ENCODE measurements at regions not wholly inside any gene's neighbourhood (a gene's known extent, or its start where the extent isn't known, plus 50 kb on each side); places are given as distances from the start of the nearest gene placed in this dataset.

DNA sequence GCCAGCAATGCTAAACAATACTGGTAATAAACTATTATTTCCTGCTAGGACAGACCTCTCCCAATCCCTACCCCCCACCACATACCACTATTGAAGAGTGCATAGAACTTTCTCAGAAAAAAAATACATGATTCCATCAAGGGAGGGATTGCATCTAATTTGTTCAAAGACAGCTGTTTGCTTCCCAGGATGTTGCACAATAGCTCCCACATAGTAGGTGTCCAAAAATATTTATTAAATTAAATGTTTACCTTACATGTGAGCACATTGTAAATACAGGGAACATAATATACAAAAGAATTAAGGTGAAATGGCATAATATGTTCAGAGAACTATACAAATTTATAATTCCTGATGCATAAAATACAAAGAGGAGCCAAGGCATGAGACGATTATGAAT lies 1111.8 kb upstream of the LCORL start:
- intact Hi-C loops (cut with DNase I) = no loop called here
- no peak for DNase-seq (ENCODE audit: missing footprints)
- no peak for ATAC-seq

DNA sequence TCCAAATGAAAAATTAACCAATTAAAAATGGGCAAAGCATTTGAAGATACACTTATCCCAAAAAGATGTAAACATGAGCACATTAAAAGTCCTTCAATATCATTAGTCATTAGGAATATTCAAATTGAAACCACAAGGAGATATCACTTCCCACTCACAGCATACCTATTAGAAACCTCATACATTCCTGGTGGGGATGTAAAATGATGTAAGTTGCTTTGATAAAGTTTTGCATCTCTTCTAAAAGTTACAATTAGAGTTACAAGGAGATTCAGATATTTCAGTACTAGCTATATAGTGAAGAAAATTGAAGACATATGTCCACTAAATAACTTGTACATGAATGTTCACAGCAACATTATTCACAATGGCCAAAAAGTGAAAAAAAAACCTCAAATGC lies 1109.3 kb upstream of the LCORL start:
- ATAC-seq (no peak), DNase-seq (ENCODE audit: missing footprints) (no peak)
- intact Hi-C loops (cut with DNase I) = no loop called here

DNA sequence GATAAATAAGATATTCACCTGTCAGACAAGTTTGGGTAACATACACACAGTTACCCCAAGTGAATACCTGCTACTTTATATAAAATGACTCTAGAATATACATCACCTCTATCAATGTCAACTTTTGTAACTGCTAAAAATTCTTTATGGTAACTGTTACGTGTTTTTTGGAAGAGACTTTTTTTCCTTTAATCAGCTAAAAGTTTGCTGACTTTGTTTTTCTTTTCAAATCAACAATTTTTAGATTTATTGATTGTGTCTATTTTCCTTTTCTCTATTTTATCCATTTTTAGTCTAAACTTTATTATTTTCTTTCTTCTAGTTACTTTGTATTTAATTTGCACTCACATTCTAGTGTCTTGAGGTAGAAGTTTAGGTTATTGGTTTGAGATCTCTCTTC lies 1106.6 kb upstream of the LCORL start:
- no peak for ATAC-seq
- DNase-seq (ENCODE audit: missing footprints) = no peak
- intact Hi-C loops (cut with DNase I) = no loop called here

DNA sequence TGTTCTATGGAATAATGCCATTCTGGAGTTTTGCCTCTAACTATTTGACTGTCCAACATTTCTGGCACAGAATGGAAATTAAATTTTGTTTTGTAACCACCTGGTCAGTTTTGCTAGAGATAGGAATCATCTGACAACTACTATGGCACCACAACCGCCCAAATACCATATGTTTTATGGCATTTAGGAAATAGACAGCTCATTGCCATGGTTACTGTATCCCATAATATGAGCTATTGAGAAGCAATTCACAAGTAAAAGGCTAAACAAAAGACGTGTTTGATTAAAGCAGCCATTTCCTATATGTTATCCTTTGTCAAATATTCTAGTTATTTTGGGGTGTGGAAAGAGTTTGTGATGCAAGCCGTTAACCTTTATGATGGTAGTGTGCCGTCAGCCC lies 1105.3 kb upstream of the LCORL start:
- ATAC-seq = no peak
- no peak for DNase-seq (ENCODE audit: missing footprints)
- intact Hi-C loops (cut with DNase I) = no loop called here

DNA sequence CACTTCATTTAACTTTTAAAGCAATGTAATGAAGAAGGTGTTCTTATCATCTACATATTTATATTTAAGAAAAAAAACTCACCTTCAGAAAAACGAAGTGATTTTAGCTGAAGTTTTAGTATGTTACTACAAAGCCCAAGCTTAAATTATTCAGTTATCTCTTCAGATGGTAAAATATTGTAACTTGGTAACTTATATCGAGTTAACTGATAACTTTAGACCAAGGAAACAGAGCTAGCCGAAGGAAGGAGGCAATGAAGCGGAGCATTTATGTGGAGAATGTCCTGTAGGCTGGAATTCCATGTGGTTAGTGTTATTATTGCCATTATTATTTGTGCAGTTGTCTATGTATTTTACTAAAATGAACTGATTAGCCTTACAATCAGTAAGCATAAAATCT lies 1102.1 kb upstream of the LCORL start:
- ATAC-seq (no peak), DNase-seq (ENCODE audit: missing footprints) (no peak)
- intact Hi-C loops (cut with DNase I) = no loop called here

DNA sequence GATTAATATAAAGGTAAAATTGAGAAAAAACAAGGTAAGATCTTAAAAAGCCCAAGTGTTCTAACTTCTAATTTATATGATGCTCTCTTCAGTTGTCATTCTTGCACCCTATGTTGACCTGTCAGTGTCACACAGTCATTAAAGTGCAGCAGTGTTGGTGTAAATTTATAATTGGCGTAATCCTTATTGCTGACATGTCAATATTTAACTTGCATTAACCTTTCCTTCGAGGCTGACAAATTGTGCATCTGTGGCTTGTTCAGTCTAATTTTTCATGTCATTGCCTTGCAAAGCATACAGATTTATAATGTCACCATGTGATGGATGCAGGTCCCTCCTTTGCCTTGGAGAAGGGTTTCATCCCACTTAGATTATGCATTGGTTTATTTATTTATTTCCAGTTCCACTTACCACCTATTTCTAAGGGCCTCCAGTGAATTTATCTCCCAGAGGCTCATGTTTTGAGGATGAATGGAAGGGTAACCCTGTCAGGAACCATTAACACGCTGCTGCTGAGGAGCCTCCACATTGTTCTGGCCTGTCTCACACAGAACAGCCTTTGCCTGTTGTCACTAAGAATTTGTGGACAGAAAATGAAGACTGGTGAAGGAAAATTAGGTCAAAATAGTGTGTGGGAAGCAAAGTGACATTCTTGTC lies 1098.5 kb upstream of the LCORL start:
- no peak for ATAC-seq
- no peak for DNase-seq (ENCODE audit: missing footprints)
- intact Hi-C loops (cut with DNase I) = no loop called here

DNA sequence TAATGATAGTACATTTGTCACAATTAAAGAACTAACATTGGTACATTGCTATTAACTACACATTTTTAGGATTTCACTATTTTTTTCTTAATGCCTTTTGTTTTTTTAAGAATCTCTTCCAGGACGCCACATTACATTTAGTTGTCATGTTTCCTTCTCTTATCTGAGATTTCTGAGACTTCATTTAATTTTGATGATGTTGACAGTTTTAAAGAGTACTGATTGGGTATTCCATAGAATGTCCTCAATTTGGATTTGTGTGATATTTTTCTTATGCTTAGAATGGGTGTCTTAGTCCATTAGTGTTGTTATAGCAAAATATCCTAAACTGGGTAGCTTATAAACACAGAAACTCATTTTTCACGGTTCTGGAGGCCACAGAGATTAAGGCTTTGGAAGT lies 1095.5 kb upstream of the LCORL start:
- intact Hi-C loops (cut with DNase I) = no loop called here
- ATAC-seq (no peak), DNase-seq (ENCODE audit: missing footprints) (no peak)

DNA sequence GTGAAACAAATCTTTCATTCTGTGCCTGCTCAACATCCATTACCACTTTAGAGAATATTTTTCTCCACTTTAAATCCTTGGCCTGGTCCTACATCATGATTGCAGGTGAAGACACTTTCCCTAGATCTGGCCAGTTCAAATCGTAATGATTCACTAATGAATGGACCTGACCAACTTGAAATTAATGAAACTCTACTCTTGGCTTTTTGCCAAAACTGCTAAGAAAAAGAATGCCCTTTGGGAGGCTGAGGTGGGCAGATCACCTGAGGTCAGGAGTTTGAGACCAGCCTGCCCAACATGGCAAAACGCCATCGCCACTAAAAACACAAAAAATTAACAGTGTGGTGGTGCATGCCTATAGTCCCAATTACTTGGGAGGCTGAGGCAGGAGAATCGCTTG lies 1082.6 kb upstream of the LCORL start:
- ATAC-seq (no peak), DNase-seq (ENCODE audit: missing footprints) (no peak)
- intact Hi-C loops (cut with DNase I) = no loop called here

DNA sequence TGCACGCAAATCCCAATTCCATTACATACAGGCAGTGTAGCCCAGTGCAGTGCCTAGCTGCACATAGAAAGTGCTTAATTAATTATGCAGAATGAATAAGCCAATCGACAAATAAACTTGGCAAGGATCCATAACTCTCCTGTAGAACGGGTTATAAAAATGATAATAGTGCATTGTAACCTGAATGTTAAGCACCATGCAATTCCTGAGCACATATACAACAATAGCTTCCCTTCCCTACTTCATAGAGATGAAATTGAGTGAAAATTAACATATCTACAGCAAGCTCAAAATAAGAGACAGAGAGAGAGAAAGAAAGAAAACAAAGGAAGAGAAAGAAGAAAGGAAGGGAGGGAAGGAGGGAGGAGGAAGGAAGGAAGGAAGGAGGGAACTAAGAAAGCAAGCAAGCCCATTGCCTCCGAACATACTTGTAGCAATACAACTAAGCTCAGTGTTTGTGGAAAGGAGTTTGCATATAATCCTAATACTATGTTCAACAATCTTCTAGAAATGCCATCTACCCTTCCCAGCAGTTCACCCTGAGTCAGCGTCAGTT lies 1074.0 kb upstream of the LCORL start:
- DNase-seq (ENCODE audit: missing footprints) (no peak), ATAC-seq (no peak)
- intact Hi-C loops (cut with DNase I) = no loop called here

DNA sequence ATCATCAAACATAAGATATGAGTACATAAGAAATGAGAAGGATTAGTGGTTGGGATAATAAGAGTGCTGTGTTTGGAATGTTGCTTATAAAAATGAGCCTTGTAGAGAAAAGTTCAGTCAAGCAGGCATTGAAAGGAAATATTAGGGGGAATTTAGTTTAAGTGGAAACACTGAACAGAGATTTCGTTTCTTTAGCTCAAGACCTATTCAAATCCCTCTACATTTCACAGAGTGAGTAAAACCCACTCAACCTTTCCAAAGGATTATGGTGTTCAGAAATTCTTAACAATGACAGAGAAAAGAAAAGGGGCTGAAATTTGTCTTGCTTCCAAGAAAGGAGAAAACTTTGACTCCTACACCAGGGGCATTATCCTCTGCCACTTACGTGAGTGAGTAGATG lies 1072.4 kb upstream of the LCORL start:
- DNase-seq (ENCODE audit: missing footprints) (no peak), ATAC-seq (no peak)
- intact Hi-C loops (cut with DNase I) = no loop called here

DNA sequence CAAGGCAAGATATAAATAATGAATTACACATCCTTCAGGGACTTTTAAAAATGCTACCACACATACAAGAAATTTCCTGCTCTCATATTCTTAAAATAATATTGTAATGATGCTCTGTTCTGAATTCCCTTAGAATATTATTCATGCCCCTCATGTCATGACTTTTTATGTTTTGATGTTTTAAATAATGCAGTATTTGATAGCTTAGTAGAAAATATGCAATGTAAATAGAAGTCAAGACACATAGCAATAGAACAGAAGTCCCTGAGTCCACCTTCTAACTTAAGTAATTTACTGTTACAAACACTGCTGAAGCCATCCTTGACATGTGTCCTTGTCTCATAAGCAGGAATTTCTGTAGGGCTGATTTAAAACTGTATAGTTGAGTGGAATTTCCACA lies 1071.2 kb upstream of the LCORL start:
- no peak for DNase-seq (ENCODE audit: missing footprints)
- intact Hi-C loops (cut with DNase I) = no loop called here
- no peak for ATAC-seq

DNA sequence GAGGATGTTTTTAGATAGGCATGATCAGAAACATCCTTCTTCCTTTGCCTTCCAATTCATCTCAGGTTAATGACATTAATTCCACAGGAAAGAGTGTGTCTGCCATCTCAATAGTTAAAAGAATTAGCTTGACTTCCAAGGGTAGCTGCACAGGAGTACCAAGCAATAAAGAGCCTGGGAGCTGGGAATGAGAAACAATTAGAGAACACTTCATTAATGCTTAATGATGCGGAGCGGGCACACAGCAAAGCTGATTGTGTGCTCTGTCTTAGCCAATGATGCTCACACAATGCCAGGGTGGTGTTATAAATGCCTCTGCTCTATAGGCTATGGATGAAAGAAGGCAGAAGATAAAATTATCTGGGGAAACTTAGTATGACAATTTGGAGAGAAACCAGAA lies 1052.5 kb upstream of the LCORL start:
- no peak for ATAC-seq
- intact Hi-C loops (cut with DNase I) = no loop called here
- DNase-seq (ENCODE audit: missing footprints) = no peak

DNA sequence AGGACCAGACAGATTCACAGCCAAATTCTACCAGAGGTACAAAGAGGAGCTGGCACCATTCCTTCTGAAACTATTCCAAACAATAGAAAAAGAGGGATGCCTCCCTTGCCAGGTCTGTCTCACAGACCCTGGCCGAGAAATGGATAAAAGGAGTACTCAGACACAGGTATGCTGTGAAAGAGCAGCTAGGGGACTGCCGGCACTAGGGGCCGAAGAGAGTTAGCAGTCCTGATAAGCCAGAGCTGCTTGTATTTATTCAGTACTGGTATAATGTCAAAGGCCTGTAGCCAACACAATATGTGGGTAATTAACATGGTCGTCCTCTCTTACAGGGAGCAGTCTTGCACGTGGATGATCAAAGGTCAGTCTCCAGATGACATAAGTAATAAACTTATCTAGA lies 1042.1 kb upstream of the LCORL start:
- intact Hi-C loops (cut with DNase I) = no loop called here
- ATAC-seq (no peak), DNase-seq (ENCODE audit: missing footprints) (no peak)

DNA sequence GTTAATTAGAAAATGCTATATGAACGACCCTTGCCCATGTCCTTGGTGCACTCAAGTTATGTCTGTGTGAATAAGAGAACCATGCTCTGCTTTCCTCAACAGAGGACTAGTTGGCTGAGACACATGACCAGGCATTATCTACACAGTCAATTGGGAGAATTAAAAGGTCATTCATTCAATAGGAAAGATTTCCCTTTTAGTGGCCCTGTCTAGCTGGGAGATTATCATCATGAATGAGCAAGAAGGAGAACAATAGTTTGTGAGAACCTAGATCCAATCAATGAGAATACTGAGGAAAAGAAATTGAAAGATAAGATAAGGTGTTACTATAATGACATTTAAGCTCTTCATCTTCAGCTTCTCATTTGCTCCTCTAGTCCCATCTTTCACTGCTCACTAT lies 1033.4 kb upstream of the LCORL start:
- no peak for ATAC-seq
- DNase-seq (ENCODE audit: missing footprints) = no peak
- intact Hi-C loops (cut with DNase I) = no loop called here

DNA sequence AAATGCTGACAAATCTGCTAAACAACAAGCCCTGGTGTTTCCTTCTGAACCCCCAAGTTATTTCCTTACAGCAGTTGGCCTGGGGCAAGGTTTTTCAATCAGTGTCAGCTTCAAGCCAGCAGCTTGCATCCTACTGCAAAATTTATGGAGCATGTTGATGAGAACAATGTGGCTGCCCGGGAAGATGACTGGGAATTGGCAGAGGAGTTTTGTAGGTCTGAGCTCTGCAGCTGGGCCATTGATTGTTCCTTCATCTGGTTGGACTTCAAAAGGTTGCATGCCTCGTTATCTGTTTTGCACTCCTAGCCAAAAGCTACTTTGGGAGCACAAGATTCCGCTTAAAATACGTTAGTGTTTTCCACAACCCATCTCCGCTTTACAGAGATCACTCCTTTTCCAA lies 1030.3 kb upstream of the LCORL start:
- intact Hi-C loops (cut with DNase I) = no loop called here
- ATAC-seq = no peak
- DNase-seq (ENCODE audit: missing footprints) = no peak

DNA sequence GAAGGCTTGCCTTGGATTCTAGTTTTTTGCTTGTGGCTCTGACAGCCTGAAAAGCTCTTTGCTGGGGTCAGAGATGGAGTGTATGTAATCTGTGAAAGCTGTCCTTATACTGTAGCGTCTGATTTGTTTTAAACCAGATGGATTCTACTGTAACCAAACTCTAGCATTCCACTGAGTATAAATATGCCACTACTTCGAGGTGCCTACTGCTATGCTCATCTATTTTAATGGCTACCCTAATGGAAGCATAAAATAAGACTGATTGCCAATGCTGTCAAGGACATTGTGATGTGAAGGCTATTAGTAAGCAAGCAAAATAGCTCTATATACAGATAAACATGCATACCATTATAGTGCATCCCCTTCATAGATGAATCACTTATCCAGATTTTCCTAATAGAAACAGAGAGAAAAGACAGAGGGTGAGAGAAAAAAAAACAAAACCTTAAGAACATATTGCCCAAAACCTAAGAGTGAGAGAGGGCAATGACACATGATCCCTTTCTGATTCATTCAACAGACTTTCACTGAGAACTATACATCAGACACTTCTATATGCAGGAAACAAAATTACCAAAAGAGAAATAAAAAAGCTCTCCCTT lies 1025.8 kb upstream of the LCORL start:
- intact Hi-C loops (cut with DNase I) = no loop called here
- DNase-seq (ENCODE audit: missing footprints) (no peak), ATAC-seq (no peak)

DNA sequence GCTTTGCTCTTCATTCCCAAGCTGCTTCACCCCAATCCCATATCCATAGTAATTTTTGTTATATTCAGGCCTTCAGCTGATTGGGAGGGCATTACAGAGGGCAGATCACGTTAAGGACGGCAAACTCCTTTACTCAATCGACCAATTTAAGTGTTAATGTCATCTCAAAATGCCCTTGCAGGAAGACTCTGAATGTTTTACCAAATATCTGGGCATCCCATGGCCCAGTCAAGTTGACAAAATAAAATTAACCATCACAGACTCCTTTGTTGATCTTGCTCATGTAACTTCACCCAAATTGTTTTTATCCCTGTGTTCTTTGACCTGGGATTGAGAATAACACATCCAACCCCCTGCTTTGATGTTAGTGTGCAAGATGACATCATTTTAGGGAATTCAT lies 1018.3 kb upstream of the LCORL start:
- intact Hi-C loops (cut with DNase I) = no loop called here
- ATAC-seq (no peak), DNase-seq (ENCODE audit: missing footprints) (no peak)

DNA sequence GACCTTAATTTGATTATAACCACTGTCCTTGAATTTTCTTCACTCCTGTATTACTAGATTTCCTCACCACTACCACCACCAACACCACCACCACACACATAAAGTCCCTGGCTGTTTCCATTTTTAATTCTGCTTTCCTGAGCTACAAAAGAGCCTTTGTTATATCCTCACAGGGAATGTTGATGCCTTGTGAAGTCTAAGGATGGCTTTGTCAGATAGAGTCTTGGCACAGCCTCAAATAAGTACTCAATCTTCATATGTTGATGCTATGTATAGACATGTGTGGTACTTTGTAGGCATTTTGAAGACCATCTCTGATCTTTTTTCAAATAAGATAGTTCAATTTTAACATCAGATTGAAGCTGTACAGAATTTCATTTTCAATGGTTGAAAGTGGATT lies 1016.7 kb upstream of the LCORL start:
- ATAC-seq = no peak
- intact Hi-C loops (cut with DNase I) = no loop called here
- DNase-seq (ENCODE audit: missing footprints) = no peak

DNA sequence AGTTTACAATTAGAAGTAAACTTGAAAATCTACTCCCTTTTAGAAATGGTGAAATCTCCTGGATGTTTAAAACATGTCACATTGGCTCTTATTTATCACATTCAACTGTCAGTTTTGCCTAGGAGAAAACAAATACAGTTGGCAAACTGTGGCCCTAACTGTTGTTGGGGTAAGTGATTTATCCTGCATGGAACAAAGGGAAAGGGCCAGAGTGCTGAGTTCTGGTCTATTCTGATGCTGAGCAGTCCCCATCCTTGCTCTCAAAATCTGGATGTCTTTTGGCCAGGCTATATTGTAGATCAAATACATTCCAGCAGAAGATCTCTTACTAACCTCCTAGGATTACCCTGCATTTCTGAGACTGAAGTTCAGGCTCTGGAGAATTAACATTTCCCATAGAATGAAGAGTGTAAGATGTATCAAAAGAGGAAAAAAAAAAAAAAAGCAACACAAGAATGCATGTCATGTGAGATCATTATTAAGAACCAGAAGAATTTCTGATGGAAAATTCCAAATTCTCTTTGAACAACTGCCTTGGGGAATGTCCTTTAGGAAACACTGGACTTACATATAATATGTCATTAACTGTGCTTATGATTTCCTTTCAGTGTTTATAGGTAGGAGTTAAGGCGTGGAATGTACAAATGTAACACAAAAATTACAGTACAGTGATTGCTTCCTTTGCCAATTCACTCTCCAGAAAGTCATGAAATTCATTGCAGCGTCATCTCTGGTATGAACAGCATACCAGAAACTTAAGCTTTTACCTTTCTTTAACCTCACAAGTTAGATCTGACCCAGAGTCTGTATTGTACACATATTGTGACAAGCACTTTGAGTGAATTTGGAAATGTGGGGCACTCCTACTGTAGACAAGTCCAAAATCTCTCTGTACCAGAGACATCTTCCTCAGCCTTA lies 1012.5 kb upstream of the LCORL start:
- DNase-seq (ENCODE audit: missing footprints) (no peak), ATAC-seq (no peak)
- intact Hi-C loops (cut with DNase I) = no loop called here

DNA sequence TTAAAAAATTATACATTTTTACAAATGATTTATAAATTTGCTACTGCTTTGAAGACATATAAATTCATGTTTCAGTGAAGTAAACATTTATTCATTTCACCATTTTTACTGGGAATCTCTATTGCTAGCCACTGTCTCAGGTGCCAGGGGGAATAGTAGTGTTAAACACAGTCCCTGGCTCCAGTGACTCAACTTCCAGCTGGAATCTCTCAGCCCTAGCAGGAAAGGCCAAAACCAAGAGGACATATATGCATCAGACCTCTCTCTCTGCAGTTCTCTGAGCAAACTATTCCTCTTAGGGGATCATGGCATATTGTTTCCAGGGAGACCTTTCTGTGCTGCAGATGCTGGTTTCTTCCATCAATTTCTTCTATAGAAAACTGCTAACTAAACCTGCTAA lies 1009.0 kb upstream of the LCORL start:
- no peak for DNase-seq (ENCODE audit: missing footprints)
- intact Hi-C loops (cut with DNase I) = no loop called here
- no peak for ATAC-seq
